ENCODE measurements at regions not wholly inside any gene's neighbourhood (a gene's known extent, or its start where the extent isn't known, plus 50 kb on each side); places are given as distances from the start of the nearest gene placed in this dataset.

- TF ChIP-seq CEBPB (IDR thresholded peaks at IDR 0.05) (no peak), REST (IDR thresholded peaks at IDR 0.05) (no peak), USF2 (IDR thresholded peaks at IDR 0.05) (no peak)
Measured at GRCh38 chr18:25467226-25467987, 115.4 kb upstream of the ZNF521 start.

Measured in A549 (cell line).